Omental fat pad (tissue), 3 donors: ENCODE measurements at regions not wholly inside any gene's neighbourhood (a gene's known extent, or its start where the extent isn't known, plus 50 kb on each side); places are given as distances from the start of the nearest gene placed in this dataset.

Experiments used
- ATAC-seq: fragments of 150-250 bp; one replicate; pipeline ENCODE4 v1.9.1; 2016; ENCODE audit warnings: mild to moderate bottlenecking, moderate library complexity; ENCODE audit not compliant: low FRiP score
- DNase-seq: peaks from one replicate; pipeline ENCODE4 v3.0.0-alpha.2; 2019; ENCODE audit warnings: low spot score
- CTCF ChIP-seq, 3 donors: fragments of 450-650 bp; IDR thresholded peaks; one replicate each; pipeline ENCODE4 v1.5.1; 2016 to 2017; ENCODE audit warnings: antibody characterized with exemption in 3 of 3, mild to moderate bottlenecking in 3 of 3, moderate library complexity in 2 of 3

GRCh38 chr18:72336786-72337185 is 207.4 kb downstream of the CBLN2 start:
- no peak for DNase-seq
- no peak for ATAC-seq
- TF ChIP-seq CTCF (IDR thresholded peaks at IDR 0.05), result no peak

DNA sequence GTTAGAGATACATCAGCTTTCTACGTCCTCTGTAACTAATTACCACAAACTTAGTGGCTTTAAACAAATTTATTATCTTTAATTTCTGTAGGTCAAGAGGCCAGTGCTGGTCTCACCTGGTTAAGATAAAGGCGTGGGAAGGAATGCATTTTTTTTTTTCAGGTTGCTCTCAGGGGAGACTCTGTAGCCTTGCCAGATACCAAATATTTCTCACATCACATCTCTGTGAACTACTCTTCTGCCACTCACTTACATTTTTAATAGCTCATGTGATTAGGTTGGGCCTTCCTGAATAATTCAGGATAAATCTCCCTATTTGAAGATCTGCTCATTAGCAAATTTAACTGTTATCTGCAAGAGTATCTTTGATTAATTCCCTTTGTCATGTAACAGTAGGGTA is 214.6 kb downstream of the CBLN2 start:
- no peak for DNase-seq
- no peak for TF ChIP-seq CTCF (IDR thresholded peaks at IDR 0.05)
- no peak for ATAC-seq

DNA sequence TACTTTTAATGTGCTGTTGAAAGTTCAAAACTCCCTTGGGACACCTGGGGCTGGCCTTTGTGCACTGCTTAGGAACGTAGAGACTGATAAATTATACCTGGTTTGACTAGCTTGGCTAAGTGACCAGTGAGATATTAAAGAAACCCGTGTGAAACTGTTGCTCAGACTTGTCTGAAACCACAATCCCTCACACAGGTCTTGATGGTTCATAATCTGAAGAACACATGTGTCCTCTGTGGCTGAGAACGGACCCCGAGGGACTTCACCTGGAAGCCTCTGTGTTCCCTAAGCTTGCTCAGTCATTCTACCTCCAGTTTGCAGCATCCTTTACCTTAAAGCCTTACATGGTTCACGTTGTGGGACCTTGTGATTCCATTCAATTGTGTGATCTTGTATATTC is 218.8 kb downstream of the CBLN2 start:
- DNase-seq (no peak), ATAC-seq (no peak)
- TF ChIP-seq CTCF (IDR thresholded peaks at IDR 0.05), result no peak

GRCh38 chr18:72324677-72325076 is 219.5 kb downstream of the CBLN2 start:
- ATAC-seq, result no peak
- DNase-seq, result no peak
- no peak for TF ChIP-seq CTCF (IDR thresholded peaks at IDR 0.05)

DNA sequence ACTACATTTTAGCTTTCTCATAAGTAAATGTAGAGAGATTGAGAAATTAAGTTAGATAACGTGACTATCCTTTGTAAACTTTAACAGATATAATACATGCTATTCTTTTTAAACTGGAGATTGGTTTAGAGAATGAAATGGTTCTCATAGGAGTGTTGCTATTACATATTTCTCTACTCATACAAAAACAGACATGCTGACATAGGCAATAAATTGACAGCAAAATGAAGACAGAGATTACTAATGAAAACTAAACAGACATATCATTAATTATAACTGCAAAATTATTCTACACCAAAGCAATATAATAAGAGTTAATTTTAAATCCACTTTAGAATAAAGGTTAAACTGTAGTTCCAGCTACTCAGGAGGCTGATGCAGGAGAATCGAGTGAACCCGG is 227.6 kb downstream of the CBLN2 start:
- ATAC-seq (no peak), DNase-seq (no peak)
- TF ChIP-seq CTCF (IDR thresholded peaks at IDR 0.05), result no peak

DNA sequence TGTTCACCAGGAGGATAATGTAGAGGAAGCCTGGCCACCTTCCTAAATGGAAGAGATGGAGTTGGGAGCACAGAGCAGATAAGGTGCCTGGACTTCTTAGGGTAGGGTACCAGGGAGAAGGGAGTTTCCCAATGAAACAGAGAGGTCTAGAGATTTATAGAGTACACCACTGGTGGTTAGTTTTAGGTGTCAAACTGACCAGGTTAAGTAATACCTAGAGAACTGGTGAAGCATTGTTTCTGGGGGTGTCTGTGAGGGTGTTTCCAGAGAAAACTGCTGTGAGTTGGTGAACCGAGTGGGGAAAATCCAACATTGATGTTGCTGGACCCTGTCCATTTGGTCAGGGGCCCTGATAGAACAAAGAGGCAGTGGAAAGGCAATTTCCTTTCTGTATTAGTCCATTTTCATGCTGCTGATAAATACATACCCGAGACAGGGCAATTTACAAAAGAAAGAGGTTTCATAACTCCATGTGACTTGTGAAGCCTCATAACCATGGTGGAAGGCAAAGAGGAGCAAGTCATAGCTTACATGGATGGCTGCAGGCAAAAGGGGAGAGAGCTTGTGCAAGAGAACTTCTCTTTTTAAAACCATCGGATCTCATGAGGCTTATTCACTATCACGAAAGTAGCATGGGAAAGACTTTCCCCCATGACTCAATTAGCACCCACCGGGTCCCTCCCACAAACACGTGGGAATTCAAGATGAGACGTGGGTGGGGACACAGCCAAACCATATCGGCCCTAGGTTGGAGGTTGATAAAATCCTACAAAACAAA is 260.8 kb downstream of the CBLN2 start:
- no peak for DNase-seq
- no peak for TF ChIP-seq CTCF (IDR thresholded peaks at IDR 0.05)
- no peak for ATAC-seq

DNA sequence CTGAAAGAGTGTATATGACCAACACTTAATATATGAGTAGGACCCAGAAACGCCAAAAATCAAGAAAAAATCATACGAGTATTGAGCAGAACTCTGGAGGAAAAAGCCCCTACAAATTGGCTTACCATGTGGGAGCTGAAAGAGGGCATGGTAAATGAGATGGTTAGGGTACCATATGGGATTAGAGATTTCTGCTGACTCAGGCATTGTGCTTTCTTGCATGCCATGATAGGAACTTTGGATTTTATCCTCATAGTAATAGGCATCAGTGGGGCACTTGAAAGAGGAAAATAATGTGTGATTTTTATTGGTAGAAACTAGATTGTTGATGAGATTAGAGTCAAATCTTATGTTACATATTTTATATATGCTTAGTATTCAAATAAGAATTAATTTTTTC is 271.1 kb downstream of the CBLN2 start:
- DNase-seq (no peak), ATAC-seq (no peak)
- TF ChIP-seq CTCF (IDR thresholded peaks at IDR 0.05), result no peak
